GM12878 (cell line): ENCODE measurements at regions not wholly inside any gene's neighbourhood (a gene's known extent, or its start where the extent isn't known, plus 50 kb on each side); places are given as distances from the start of the nearest gene placed in this dataset.

Source experiments
- CBX5 ChIP-seq: sonication (generic); IDR thresholded peaks from 2 replicates; pipeline ENCODE4 v1.6.1; 2016; ENCODE audit warnings: low read depth, moderate library complexity, mild to moderate bottlenecking, inconsistent platforms
- CREM ChIP-seq: IDR thresholded peaks from 2 replicates; pipeline ENCODE4 v1.6.1; 2014; ENCODE audit warnings: antibody characterized with exemption, low read depth
- GABPA ChIP-seq: IDR thresholded peaks from 2 replicates; pipeline ENCODE4 v1.6.1; 2014; ENCODE audit warnings: antibody characterized with exemption, low read depth, mild to moderate bottlenecking, inconsistent platforms
- POLR2AphosphoS5 ChIP-seq: IDR thresholded peaks from 2 replicates; pipeline ENCODE4 v1.6.1; 2011; ENCODE audit warnings: mild to moderate bottlenecking, low read length, inconsistent platforms
- RFX5 ChIP-seq: IDR thresholded peaks from 2 replicates; pipeline ENCODE4 v1.6.1; 2011; ENCODE audit warnings: low read depth, low read length, improper control_type of control experiment
- SIX5 ChIP-seq: IDR thresholded peaks from 2 replicates; pipeline ENCODE4 v1.6.1; 2011; ENCODE audit warnings: mild to moderate bottlenecking, low read depth, low read length, moderate library complexity; ENCODE audit not compliant: severe bottlenecking
- TF ChIP-seq, protein P1 (sequence below), 3 experiments: IDR thresholded peaks in 2 of 3; conservative IDR thresholded peaks in 1 of 3; 2 replicates each; pipeline ENCODE4 v1.5.1; 2011; ENCODE audit warnings: low read depth in 3 of 3, low read length in 3 of 3, mild to moderate bottlenecking in 3 of 3, control low read depth in 2 of 3, moderate library complexity in 2 of 3, inconsistent platforms in 1 of 3, mixed read lengths in 1 of 3; ENCODE audit not compliant: control insufficient read depth in 2 of 3, insufficient read depth in 1 of 3; ENCODE audit errors: extremely low read depth in 1 of 3
- TF ChIP-seq, protein P2 (sequence below): IDR thresholded peaks from 2 replicates; pipeline ENCODE4 v1.6.1; 2012; ENCODE audit warnings: improper control_type of control experiment, low read depth, low read length; ENCODE audit not compliant: insufficient replicate concordance
- TF ChIP-seq, protein P3 (sequence below): IDR thresholded peaks from 2 replicates; pipeline ENCODE4 v1.6.1; 2012; ENCODE audit warnings: low read depth, low read length, improper control_type of control experiment

DNA sequence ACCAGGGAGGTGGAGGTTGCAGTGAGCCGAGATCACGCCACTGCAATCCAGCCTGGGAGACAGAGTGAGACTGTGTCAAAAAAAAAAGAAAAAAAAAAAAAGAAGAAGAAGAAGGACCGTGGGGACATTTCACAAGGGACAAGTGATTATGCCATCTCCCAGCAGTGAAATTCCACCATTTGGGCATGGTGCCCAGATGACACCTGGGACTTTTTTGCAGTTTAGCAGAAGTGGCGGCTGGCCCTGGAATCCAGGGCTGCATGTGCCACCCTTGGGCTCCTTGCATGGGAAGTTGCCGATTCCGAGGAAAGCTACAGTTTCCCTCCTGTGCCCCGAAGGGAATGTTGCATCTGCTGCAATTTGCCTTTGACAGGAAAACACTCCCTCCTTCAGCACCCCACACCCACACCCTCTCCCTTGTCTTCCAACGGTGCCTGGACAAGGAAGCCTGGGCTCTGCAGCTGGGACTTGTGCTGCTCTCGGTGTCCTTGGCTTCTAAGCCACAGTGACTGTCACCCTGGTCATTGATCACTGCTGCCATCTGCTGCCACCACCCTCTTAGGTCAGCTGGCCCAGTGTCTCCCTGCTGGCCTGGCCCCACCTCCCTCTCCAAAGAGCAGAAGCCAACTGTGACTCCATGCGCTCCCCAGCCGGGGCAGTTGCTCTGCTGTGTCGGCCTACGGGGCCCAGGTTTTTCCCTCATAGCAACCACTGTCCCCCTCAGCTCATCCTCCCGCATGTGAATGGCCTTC is 56.4 kb upstream of the LRRC30 start:
- TF ChIP-seq POLR2AphosphoS5 (no peak), CREM (no peak), CBX5 (no peak), SIX5 (no peak), GABPA (no peak), RFX5 (no peak)
- TF ChIP-seq, protein P1, sequence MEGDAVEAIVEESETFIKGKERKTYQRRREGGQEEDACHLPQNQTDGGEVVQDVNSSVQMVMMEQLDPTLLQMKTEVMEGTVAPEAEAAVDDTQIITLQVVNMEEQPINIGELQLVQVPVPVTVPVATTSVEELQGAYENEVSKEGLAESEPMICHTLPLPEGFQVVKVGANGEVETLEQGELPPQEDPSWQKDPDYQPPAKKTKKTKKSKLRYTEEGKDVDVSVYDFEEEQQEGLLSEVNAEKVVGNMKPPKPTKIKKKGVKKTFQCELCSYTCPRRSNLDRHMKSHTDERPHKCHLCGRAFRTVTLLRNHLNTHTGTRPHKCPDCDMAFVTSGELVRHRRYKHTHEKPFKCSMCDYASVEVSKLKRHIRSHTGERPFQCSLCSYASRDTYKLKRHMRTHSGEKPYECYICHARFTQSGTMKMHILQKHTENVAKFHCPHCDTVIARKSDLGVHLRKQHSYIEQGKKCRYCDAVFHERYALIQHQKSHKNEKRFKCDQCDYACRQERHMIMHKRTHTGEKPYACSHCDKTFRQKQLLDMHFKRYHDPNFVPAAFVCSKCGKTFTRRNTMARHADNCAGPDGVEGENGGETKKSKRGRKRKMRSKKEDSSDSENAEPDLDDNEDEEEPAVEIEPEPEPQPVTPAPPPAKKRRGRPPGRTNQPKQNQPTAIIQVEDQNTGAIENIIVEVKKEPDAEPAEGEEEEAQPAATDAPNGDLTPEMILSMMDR (IDR thresholded peaks at IDR 0.05 in 2 of 3, conservative IDR thresholded peaks at IDR 0.05 in 1 of 3; ENCODE audit: control insufficient read depth in 2 of 3, extremely low read depth in 1 of 3, insufficient read depth in 1 of 3, low read depth in 3 of 3, low read length in 3 of 3), result no peak; a peak in 1 of 6 replicates
- TF ChIP-seq, protein P2, sequence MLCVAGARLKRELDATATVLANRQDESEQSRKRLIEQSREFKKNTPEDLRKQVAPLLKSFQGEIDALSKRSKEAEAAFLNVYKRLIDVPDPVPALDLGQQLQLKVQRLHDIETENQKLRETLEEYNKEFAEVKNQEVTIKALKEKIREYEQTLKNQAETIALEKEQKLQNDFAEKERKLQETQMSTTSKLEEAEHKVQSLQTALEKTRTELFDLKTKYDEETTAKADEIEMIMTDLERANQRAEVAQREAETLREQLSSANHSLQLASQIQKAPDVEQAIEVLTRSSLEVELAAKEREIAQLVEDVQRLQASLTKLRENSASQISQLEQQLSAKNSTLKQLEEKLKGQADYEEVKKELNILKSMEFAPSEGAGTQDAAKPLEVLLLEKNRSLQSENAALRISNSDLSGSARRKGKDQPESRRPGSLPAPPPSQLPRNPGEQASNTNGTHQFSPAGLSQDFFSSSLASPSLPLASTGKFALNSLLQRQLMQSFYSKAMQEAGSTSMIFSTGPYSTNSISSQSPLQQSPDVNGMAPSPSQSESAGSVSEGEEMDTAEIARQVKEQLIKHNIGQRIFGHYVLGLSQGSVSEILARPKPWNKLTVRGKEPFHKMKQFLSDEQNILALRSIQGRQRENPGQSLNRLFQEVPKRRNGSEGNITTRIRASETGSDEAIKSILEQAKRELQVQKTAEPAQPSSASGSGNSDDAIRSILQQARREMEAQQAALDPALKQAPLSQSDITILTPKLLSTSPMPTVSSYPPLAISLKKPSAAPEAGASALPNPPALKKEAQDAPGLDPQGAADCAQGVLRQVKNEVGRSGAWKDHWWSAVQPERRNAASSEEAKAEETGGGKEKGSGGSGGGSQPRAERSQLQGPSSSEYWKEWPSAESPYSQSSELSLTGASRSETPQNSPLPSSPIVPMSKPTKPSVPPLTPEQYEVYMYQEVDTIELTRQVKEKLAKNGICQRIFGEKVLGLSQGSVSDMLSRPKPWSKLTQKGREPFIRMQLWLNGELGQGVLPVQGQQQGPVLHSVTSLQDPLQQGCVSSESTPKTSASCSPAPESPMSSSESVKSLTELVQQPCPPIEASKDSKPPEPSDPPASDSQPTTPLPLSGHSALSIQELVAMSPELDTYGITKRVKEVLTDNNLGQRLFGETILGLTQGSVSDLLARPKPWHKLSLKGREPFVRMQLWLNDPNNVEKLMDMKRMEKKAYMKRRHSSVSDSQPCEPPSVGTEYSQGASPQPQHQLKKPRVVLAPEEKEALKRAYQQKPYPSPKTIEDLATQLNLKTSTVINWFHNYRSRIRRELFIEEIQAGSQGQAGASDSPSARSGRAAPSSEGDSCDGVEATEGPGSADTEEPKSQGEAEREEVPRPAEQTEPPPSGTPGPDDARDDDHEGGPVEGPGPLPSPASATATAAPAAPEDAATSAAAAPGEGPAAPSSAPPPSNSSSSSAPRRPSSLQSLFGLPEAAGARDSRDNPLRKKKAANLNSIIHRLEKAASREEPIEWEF, result no peak
- TF ChIP-seq, protein P3, sequence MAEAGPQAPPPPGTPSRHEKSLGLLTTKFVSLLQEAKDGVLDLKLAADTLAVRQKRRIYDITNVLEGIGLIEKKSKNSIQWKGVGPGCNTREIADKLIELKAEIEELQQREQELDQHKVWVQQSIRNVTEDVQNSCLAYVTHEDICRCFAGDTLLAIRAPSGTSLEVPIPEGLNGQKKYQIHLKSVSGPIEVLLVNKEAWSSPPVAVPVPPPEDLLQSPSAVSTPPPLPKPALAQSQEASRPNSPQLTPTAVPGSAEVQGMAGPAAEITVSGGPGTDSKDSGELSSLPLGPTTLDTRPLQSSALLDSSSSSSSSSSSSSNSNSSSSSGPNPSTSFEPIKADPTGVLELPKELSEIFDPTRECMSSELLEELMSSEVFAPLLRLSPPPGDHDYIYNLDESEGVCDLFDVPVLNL, result no peak
